Smooth muscle cell (in vitro differentiated cells): ENCODE measurements at regions not wholly inside any gene's neighbourhood (a gene's known extent, or its start where the extent isn't known, plus 50 kb on each side); places are given as distances from the start of the nearest gene placed in this dataset.

Source experiments
- DNase-seq: peaks from one replicate; lab custom pipeline; 2025; ENCODE audit not compliant: unreplicated experiment; lab: John Stamatoyannopoulos, UW
- H2AFZ ChIP-seq: fragments of 200-600 bp; sonication (generic); 2 replicates; pipeline ENCODE4 v1.6.0; 2016; ENCODE audit warnings: antibody characterized with exemption, low read depth, mild to moderate bottlenecking
- H3F3A ChIP-seq: fragments of 200-600 bp; sonication (generic); 2 replicates; pipeline ENCODE4 v1.6.0; 2017; ENCODE audit warnings: antibody characterized with exemption, low read depth
- H3K27ac ChIP-seq: fragments of 200-600 bp; sonication (generic); 2 replicates; pipeline ENCODE4 v1.5.1; 2016; ENCODE audit warnings: low read depth, mild to moderate bottlenecking
- H3K27me3 ChIP-seq: fragments of 200-600 bp; sonication (generic); 2 replicates; pipeline ENCODE4 v1.6.1; 2016; ENCODE audit warnings: low read depth, mild to moderate bottlenecking
- H3K36me3 ChIP-seq: fragments of 200-600 bp; sonication (generic); 2 replicates; pipeline ENCODE4 v1.5.1; 2016; ENCODE audit warnings: low read depth
- H3K4me1 ChIP-seq: fragments of 200-600 bp; sonication (generic); 2 replicates; pipeline ENCODE4 v1.5.1; 2016; ENCODE audit warnings: low read depth
- H3K4me2 ChIP-seq: fragments of 200-600 bp; sonication (generic); 2 replicates; pipeline ENCODE4 v1.6.0; 2016; ENCODE audit warnings: mild to moderate bottlenecking
- H3K4me3 ChIP-seq: fragments of 200-600 bp; sonication (generic); 2 replicates; pipeline ENCODE4 v1.5.1; 2016; ENCODE audit warnings: mild to moderate bottlenecking
- H3K79me2 ChIP-seq: fragments of 200-600 bp; sonication (generic); 2 replicates; pipeline ENCODE4 v1.6.0; 2016; ENCODE audit warnings: low read depth, mild to moderate bottlenecking
- H3K9ac ChIP-seq: fragments of 200-600 bp; sonication (generic); 2 replicates; pipeline ENCODE4 v1.6.0; 2016; ENCODE audit warnings: low read depth
- H3K9me3 ChIP-seq: fragments of 200-600 bp; sonication (generic); replicated peaks from 2 replicates; pipeline ENCODE4 v1.5.1; 2016; ENCODE audit warnings: low read depth
- H4K20me1 ChIP-seq: fragments of 200-600 bp; sonication (generic); 2 replicates; pipeline ENCODE4 v1.6.0; 2016; ENCODE audit warnings: low read depth
- CTCF ChIP-seq: fragments of 200-600 bp; sonication (generic); IDR thresholded peaks from 2 replicates; pipeline ENCODE4 v1.5.1; 2017; ENCODE audit warnings: borderline replicate concordance, mild to moderate bottlenecking, antibody characterized with exemption; ENCODE audit not compliant: insufficient read depth, poor library complexity, severe bottlenecking
- WGBS: methylation state at CpG from one replicate; pipeline ENCODE4 v1.1.7; 2016; ENCODE audit warnings: low lambda C conversion rate; 5-methylcytosine and 5-hydroxymethylcytosine counted together

GRCh38 chr6:760982-761955 is 68.3 kb upstream of the EXOC2 start:
- peaks cover 3% of the 10 kb centered on the region for H3K27me3 ChIP-seq
- 85% methylated on average over 48 of the region's 48 CpGs for WGBS
- H3K27ac ChIP-seq, result no peak overlapping the region
- no peaks in the 10 kb centered on the region for H3K36me3 ChIP-seq
- no peaks in the 10 kb centered on the region for H3K4me1 ChIP-seq
- H3K79me2 ChIP-seq, result no peaks in the 10 kb centered on the region
- H3K9me3 ChIP-seq, result no peaks in the 10 kb centered on the region
- peak overlapping the region; percentile 54 for H3K4me2 ChIP-seq
- H3K4me3 ChIP-seq, result no peak overlapping the region
- H4K20me1 ChIP-seq, result no peaks in the 10 kb centered on the region
- no peak for DNase-seq
- H2AFZ ChIP-seq, result peak overlapping the region; percentile 63
- H3K9ac ChIP-seq, result no peak overlapping the region
- H3F3A ChIP-seq, result no peaks in the 10 kb centered on the region
- no peak for TF ChIP-seq CTCF

GRCh38 chr6:759729-760128 is 66.8 kb upstream of the EXOC2 start:
- Histone ChIP-seq H2AFZ (no peak overlapping the region), H3K9ac (no peak overlapping the region), H3K4me2 (no peak overlapping the region), H3K79me2 (no peaks in the 10 kb centered on the region), H3K27ac (no peak overlapping the region), H3F3A (no peaks in the 10 kb centered on the region), H3K27me3 (no peaks in the 10 kb centered on the region), H3K9me3 (no peaks in the 10 kb centered on the region), H3K4me3 (no peak overlapping the region), H3K4me1 (no peaks in the 10 kb centered on the region), H3K36me3 (no peaks in the 10 kb centered on the region), H4K20me1 (no peaks in the 10 kb centered on the region)
- TF ChIP-seq CTCF, result no peak
- WGBS, result 90% methylated on average over 3 of the region's 3 CpGs
- DNase-seq, result no peak

GRCh38 chr6:756224-756623 is 63.3 kb upstream of the EXOC2 start:
- Histone ChIP-seq H3K4me3 (no peak overlapping the region), H3K36me3 (no peaks in the 10 kb centered on the region), H2AFZ (no peak overlapping the region), H3K4me1 (no peaks in the 10 kb centered on the region), H3K27me3 (no peaks in the 10 kb centered on the region), H3K27ac (no peak overlapping the region), H3K79me2 (no peaks in the 10 kb centered on the region), H3K9ac (no peak overlapping the region), H3K9me3 (no peaks in the 10 kb centered on the region), H3F3A (no peaks in the 10 kb centered on the region), H3K4me2 (no peak overlapping the region), H4K20me1 (no peaks in the 10 kb centered on the region)
- no peak for DNase-seq
- TF ChIP-seq CTCF, result no peak

GRCh38 chr6:754202-754601 is 61.3 kb upstream of the EXOC2 start:
- no peaks in the 10 kb centered on the region for H3K9me3 ChIP-seq
- 88% methylated on average over 3 of the region's 3 CpGs for whole genome bisulfite sequencing
- no peaks in the 10 kb centered on the region for H4K20me1 ChIP-seq
- H3K27ac ChIP-seq, result no peak overlapping the region
- no peak for TF ChIP-seq CTCF
- no peak overlapping the region for H2AFZ ChIP-seq
- DNase-seq, result no peak
- no peaks in the 10 kb centered on the region for H3F3A ChIP-seq
- no peaks in the 10 kb centered on the region for H3K27me3 ChIP-seq
- no peak overlapping the region for H3K9ac ChIP-seq
- H3K4me2 ChIP-seq, result no peak overlapping the region
- H3K4me3 ChIP-seq, result no peak overlapping the region
- no peaks in the 10 kb centered on the region for H3K36me3 ChIP-seq
- no peaks in the 10 kb centered on the region for H3K4me1 ChIP-seq
- H3K79me2 ChIP-seq, result no peaks in the 10 kb centered on the region
